Ishikawa (cell line): ENCODE measurements at regions not wholly inside any gene's neighbourhood (a gene's known extent, or its start where the extent isn't known, plus 50 kb on each side); places are given as distances from the start of the nearest gene placed in this dataset.

Experiments
- CREB1 ChIP-seq: IDR thresholded peaks from 2 replicates; pipeline ENCODE4 v1.6.1; 2012; ENCODE audit warnings: low read depth
- EGR1 ChIP-seq: IDR thresholded peaks from 2 replicates; pipeline ENCODE4 v1.6.1; 2012
- EP300 ChIP-seq: IDR thresholded peaks from 2 replicates; pipeline ENCODE4 v1.6.1; 2012; ENCODE audit warnings: borderline replicate concordance
- MAX ChIP-seq: IDR thresholded peaks from 2 replicates; pipeline ENCODE4 v1.6.1; 2012
- NFIC ChIP-seq: IDR thresholded peaks from 2 replicates; pipeline ENCODE4 v1.6.1; 2012
- RAD21 ChIP-seq: IDR thresholded peaks from 2 replicates; pipeline ENCODE4 v1.6.1; 2012; ENCODE audit warnings: low read depth
- REST ChIP-seq: IDR thresholded peaks from 2 replicates; pipeline ENCODE4 v1.6.1; 2012; ENCODE audit warnings: low read depth, mild to moderate bottlenecking
- TAF1 ChIP-seq: IDR thresholded peaks from 2 replicates; pipeline ENCODE4 v1.6.1; 2012; ENCODE audit warnings: low read depth, mild to moderate bottlenecking
- TCF12 ChIP-seq: IDR thresholded peaks from 2 replicates; pipeline ENCODE4 v1.6.1; 2012; ENCODE audit warnings: low read depth
- TEAD4 ChIP-seq: IDR thresholded peaks from 2 replicates; pipeline ENCODE4 v1.6.1; 2012
- USF1 ChIP-seq: IDR thresholded peaks from 2 replicates; pipeline ENCODE4 v1.6.1; 2012
- YY1 ChIP-seq: IDR thresholded peaks from 2 replicates; pipeline ENCODE4 v1.6.1; 2012; ENCODE audit warnings: low read depth
- ZBTB7A ChIP-seq: IDR thresholded peaks from 2 replicates; pipeline ENCODE4 v1.6.1; 2012; ENCODE audit warnings: low read depth

GRCh38 chr6:90907931-90908655 is 321.2 kb upstream of the MAP3K7 start:
- TF ChIP-seq ZBTB7A (no peak), EP300 (no peak), TAF1 (no peak), RAD21 (no peak), REST (no peak), CREB1 (no peak), USF1 (no peak), YY1 (no peak), MAX (no peak), NFIC (no peak), EGR1 (no peak), TEAD4 (no peak), TCF12 (no peak)
